ENCODE measurements at regions not wholly inside any gene's neighbourhood (a gene's known extent, or its start where the extent isn't known, plus 50 kb on each side); places are given as distances from the start of the nearest gene placed in this dataset.

DNA sequence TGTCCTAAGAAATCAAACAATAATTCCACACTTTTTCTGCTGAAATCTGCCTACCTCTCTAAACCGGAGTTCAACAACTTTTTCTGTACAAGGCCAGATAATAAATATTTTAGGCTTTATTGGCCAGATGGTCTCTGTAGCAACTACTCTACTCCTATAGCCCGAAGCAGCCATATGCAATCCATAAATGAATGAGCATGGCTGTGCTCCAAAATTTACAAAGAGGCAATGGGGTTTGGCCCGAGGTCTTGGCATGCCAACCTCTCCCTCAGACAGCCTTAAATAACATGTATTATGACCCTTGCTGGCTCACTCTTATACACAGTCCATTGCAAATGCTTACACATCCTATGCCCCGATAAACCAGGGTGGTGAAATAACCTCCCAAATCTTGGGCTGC, 98.6 kb upstream of the GPM6A start:
- Histone ChIP-seq H3K27ac (no peak overlapping the region), H3K27me3 (no peaks in the 10 kb centered on the region), H3K4me3 (no peak overlapping the region), H3K9me3 (no peaks in the 10 kb centered on the region), H3K36me3 (replicated peaks in 1 of 2; ENCODE audit: insufficient read depth in 1 of 2, low read depth in 2 of 2) (no peaks in the 10 kb centered on the region), H3K4me1 (no peaks in the 10 kb centered on the region)
- intact Hi-C loops (cut with DNase I), result no loop called here
- DNase-seq (no peak), ATAC-seq (no peak)
- no peak for TF ChIP-seq POLR2A (IDR thresholded peaks at IDR 0.05)
- TF ChIP-seq, protein P1, sequence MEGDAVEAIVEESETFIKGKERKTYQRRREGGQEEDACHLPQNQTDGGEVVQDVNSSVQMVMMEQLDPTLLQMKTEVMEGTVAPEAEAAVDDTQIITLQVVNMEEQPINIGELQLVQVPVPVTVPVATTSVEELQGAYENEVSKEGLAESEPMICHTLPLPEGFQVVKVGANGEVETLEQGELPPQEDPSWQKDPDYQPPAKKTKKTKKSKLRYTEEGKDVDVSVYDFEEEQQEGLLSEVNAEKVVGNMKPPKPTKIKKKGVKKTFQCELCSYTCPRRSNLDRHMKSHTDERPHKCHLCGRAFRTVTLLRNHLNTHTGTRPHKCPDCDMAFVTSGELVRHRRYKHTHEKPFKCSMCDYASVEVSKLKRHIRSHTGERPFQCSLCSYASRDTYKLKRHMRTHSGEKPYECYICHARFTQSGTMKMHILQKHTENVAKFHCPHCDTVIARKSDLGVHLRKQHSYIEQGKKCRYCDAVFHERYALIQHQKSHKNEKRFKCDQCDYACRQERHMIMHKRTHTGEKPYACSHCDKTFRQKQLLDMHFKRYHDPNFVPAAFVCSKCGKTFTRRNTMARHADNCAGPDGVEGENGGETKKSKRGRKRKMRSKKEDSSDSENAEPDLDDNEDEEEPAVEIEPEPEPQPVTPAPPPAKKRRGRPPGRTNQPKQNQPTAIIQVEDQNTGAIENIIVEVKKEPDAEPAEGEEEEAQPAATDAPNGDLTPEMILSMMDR (IDR thresholded peaks at IDR 0.05), result no peak
- 62 to 83% methylated on average over 4 of the region's 4 CpGs for WGBS, 2 donors

DNA sequence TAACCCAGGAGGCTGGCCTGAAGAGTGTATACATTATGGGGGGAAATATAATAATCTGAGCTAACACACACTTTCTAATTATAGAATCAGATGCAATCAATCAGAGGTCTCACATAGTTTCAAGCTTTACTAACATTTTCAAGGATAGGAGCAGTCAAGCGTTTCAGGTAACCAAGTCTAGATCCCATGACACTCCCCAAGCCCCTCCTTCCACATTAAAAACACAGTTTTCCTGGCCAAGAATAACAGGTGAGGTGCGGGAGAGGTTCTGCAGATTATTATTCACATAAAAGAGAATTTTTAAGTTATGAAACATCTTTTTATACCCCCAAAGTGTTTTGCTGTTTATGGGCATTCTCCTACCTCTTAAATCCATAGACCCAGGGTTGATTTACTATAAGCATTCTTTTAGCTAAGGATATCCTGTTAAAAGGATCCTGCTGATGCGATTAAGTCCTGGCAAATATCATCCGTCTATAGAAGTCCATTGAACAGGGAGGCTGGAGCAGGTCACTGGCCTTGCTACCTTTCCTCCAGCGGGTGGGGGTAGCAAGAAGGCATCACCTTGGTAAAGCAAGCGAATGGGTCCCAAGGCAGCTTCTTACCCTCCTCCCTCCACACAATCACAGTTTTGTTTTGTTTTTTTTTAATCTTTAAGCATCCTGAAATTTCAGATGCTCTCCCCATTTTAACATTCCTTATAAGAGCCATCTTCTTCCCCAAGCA, 104.7 kb upstream of the GPM6A start:
- 56 to 57% methylated on average over 6 of the region's 6 CpGs for WGBS, 2 donors
- no peak for DNase-seq

DNA sequence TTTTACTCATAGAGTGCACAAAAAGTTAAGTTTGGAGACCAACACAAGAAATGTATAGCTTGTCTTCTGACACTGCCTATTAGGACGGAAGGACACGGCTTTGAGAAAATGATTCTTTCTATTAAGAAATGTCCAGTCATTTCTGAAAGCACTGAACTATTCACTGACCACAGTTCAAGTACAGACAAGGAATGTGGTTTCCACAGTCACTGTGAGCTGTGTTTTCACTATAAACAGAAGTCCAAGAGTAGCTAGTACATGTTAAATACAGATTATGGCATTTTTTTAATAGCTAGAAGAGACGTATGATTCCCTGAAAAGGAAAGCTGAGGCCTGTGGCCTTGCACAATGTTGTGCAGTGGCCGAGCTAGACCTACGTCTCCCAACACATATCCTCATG, 115.1 kb upstream of the GPM6A start:
- Histone ChIP-seq H3K9me3 (no peaks in the 10 kb centered on the region), H3K4me3 (no peak overlapping the region), H3K36me3 (replicated peaks in 1 of 2; ENCODE audit: insufficient read depth in 1 of 2, low read depth in 2 of 2) (no peaks in the 10 kb centered on the region), H3K4me1 (no peaks in the 10 kb centered on the region), H3K27me3 (no peaks in the 10 kb centered on the region), H3K27ac (no peak overlapping the region)
- WGBS, 2 donors, result 76 to 78% methylated on average over 5 of the region's 5 CpGs
- no peak for DNase-seq
- no peak for ATAC-seq
- no peak for TF ChIP-seq POLR2A (IDR thresholded peaks at IDR 0.05)
- TF ChIP-seq, protein P1 (IDR thresholded peaks at IDR 0.05), result no peak
- intact Hi-C loops (cut with DNase I), result no loop called here

More for the DNA sequence above, 104.7 kb upstream of the GPM6A start:
- no peaks in the 10 kb centered on the region for H3K27me3 ChIP-seq
- H3K4me3 ChIP-seq, result no peak overlapping the region
- H3K9me3 ChIP-seq, result no peaks in the 10 kb centered on the region
- ATAC-seq, result no peak
- intact Hi-C loops (cut with DNase I), result no loop called here
- no peaks in the 10 kb centered on the region for H3K4me1 ChIP-seq
- no peaks in the 10 kb centered on the region for H3K36me3 ChIP-seq (replicated peaks in 1 of 2; ENCODE audit: insufficient read depth in 1 of 2, low read depth in 2 of 2)
- TF ChIP-seq POLR2A (IDR thresholded peaks at IDR 0.05), result no peak
- TF ChIP-seq, protein P1 (IDR thresholded peaks at IDR 0.05), result no peak
- no peak overlapping the region for H3K27ac ChIP-seq

DNA sequence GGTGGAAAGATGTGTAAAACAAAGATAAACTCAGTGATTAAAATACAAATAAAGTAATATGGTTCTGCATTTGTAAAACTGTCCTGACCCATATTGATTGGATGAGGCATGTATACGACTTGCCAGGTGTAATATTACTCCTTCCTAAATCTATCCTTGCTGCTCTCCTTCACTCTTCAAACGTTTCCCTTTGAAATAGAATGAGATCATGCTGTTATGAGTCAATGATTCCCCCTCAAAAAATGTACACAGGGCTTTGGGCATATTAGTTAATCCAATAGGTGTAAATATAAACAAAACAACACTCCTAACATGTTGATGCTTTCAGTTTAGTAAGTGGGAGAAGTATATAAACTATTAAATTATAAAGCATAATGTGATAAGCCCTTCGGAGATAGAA, 117.4 kb upstream of the GPM6A start:
- Histone ChIP-seq H3K4me3 (no peak overlapping the region), H3K36me3 (replicated peaks in 1 of 2; ENCODE audit: insufficient read depth in 1 of 2, low read depth in 2 of 2) (no peaks in the 10 kb centered on the region), H3K9me3 (no peaks in the 10 kb centered on the region), H3K27me3 (no peaks in the 10 kb centered on the region), H3K4me1 (no peaks in the 10 kb centered on the region), H3K27ac (no peak overlapping the region)
- ATAC-seq, result no peak
- DNase-seq, result no peak
- intact Hi-C loops (cut with DNase I), result no loop called here
- 30 to 34% methylated on average over 3 of the region's 3 CpGs for WGBS, 2 donors
- no peak for TF ChIP-seq POLR2A (IDR thresholded peaks at IDR 0.05)
- TF ChIP-seq, protein P1 (IDR thresholded peaks at IDR 0.05), result no peak

DNA sequence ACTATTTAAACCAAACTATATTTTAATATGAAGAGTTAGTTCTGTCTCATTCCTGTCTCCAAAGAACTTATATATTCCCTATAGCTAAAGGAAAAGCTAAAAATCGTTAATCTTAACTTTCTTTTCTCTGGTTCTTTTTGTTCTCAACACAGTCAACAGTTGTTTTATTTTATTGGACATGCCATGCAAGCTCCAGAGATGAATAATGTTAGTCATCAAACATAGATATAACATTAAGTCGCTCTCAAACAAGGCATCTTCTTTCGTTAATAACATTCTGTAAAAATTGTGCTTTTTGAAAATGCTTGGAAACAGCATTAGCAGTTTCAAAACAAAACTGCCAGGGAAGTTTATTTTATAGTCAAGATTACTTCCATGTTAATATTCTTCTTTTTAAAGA, 117.9 kb upstream of the GPM6A start:
- DNase-seq (no peak), ATAC-seq (no peak)
- Histone ChIP-seq H3K36me3 (replicated peaks in 1 of 2; ENCODE audit: insufficient read depth in 1 of 2, low read depth in 2 of 2) (no peaks in the 10 kb centered on the region), H3K9me3 (no peaks in the 10 kb centered on the region), H3K4me1 (peaks cover 4% of the 10 kb centered on the region), H3K4me3 (no peak overlapping the region), H3K27ac (no peak overlapping the region), H3K27me3 (no peaks in the 10 kb centered on the region)
- TF ChIP-seq POLR2A (IDR thresholded peaks at IDR 0.05), result no peak
- TF ChIP-seq, protein P1 (IDR thresholded peaks at IDR 0.05), result no peak
- 43 to 55% methylated on average over 3 of the region's 3 CpGs for WGBS, 2 donors
- intact Hi-C loops (cut with DNase I), result no loop called here
